ENCODE measurements at regions not wholly inside any gene's neighbourhood (a gene's known extent, or its start where the extent isn't known, plus 50 kb on each side); places are given as distances from the start of the nearest gene placed in this dataset.

GRCh38 chr6:95285881-95286280 is 291.5 kb upstream of the MANEA start:
- TF ChIP-seq POLR2AphosphoS5 (IDR thresholded peaks at IDR 0.05; ENCODE audit: low read depth, low read length) (no peak), REST (IDR thresholded peaks at IDR 0.05; ENCODE audit: insufficient read depth in 1 of 2, low read depth in 2 of 2, low read length in 2 of 2) (no peak), TAF1 (IDR thresholded peaks at IDR 0.05; ENCODE audit: borderline replicate concordance, insufficient read depth, low read length) (no peak), SIN3A (IDR thresholded peaks at IDR 0.05; ENCODE audit: borderline replicate concordance, insufficient read depth, low read length) (no peak), FOXP2 (optimal IDR thresholded peaks at IDR 0.05; ENCODE audit: borderline replicate concordance, extremely low read depth, extremely low read length, insufficient read depth) (no peak)

- TF ChIP-seq TAF1 (IDR thresholded peaks at IDR 0.05; ENCODE audit: borderline replicate concordance, insufficient read depth, low read length) (no peak), REST (IDR thresholded peaks at IDR 0.05; ENCODE audit: insufficient read depth in 1 of 2, low read depth in 2 of 2, low read length in 2 of 2) (no peak), POLR2AphosphoS5 (IDR thresholded peaks at IDR 0.05; ENCODE audit: low read depth, low read length) (no peak), FOXP2 (optimal IDR thresholded peaks at IDR 0.05; ENCODE audit: borderline replicate concordance, extremely low read depth, extremely low read length, insufficient read depth) (no peak)
Measured at GRCh38 chr6:95286874-95287273, 290.5 kb upstream of the MANEA start.

- TF ChIP-seq TAF1 (IDR thresholded peaks at IDR 0.05; ENCODE audit: borderline replicate concordance, insufficient read depth, low read length) (no peak), REST (IDR thresholded peaks at IDR 0.05; ENCODE audit: insufficient read depth in 1 of 2, low read depth in 2 of 2, low read length in 2 of 2) (no peak), FOXP2 (optimal IDR thresholded peaks at IDR 0.05; ENCODE audit: borderline replicate concordance, extremely low read depth, extremely low read length, insufficient read depth) (no peak), POLR2AphosphoS5 (IDR thresholded peaks at IDR 0.05; ENCODE audit: low read depth, low read length) (no peak), SIN3A (IDR thresholded peaks at IDR 0.05; ENCODE audit: borderline replicate concordance, insufficient read depth, low read length) (no peak)
Measured at GRCh38 chr6:95288251-95288650, 289.1 kb upstream of the MANEA start.

DNA sequence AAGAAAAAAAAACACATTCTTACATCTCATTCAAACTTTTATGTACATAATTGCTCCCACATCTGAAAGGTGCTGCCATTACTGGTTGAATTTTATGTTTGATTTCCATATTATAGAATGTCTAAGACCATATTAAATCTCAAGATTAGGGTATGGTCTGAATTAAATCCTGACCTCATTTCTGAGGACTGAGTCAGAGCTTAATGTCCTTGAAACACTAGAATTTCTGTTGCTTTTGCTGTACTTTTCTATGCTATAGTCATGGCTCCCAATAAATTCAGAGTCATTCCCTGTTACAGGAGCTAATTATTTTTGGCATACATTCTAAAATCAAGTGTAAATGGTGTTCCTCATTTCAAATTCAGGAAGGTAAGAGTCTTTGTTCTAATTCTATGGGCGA is 285.3 kb upstream of the MANEA start:
- TF ChIP-seq FOXP2 (optimal IDR thresholded peaks at IDR 0.05; ENCODE audit: borderline replicate concordance, extremely low read depth, extremely low read length, insufficient read depth) (no peak), REST (IDR thresholded peaks at IDR 0.05; ENCODE audit: insufficient read depth in 1 of 2, low read depth in 2 of 2, low read length in 2 of 2) (no peak), TAF1 (IDR thresholded peaks at IDR 0.05; ENCODE audit: borderline replicate concordance, insufficient read depth, low read length) (no peak), POLR2AphosphoS5 (IDR thresholded peaks at IDR 0.05; ENCODE audit: low read depth, low read length) (no peak), SIN3A (IDR thresholded peaks at IDR 0.05; ENCODE audit: borderline replicate concordance, insufficient read depth, low read length) (no peak)

DNA sequence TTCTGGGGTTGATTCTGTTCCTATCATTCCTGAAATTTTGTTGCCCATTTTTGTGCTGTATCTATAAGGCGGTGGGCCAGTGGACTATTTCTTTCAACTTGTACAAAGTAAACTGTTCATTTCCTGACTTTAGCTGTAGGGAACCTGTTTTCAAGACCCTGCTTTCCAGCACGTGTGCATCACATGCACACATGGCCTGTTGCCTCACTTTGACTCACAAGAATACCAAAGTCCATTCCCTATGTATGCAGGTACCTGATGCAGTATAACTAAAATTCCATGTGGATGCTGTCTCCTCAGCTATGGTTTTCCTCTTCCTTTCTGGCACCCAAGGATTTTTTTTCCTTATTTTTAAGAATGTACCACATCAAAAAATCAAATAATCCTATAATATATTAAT is 284.1 kb upstream of the MANEA start:
- no peak for TF ChIP-seq POLR2AphosphoS5 (IDR thresholded peaks at IDR 0.05; ENCODE audit: low read depth, low read length)
- TF ChIP-seq TAF1 (IDR thresholded peaks at IDR 0.05; ENCODE audit: borderline replicate concordance, insufficient read depth, low read length) = no peak
- TF ChIP-seq SIN3A (IDR thresholded peaks at IDR 0.05; ENCODE audit: borderline replicate concordance, insufficient read depth, low read length) = no peak
- no peak for TF ChIP-seq FOXP2 (optimal IDR thresholded peaks at IDR 0.05; ENCODE audit: borderline replicate concordance, extremely low read depth, extremely low read length, insufficient read depth)
- TF ChIP-seq REST (IDR thresholded peaks at IDR 0.05; ENCODE audit: insufficient read depth in 1 of 2, low read depth in 2 of 2, low read length in 2 of 2) = no peak
